CD4-positive, alpha-beta T cell treated with Interleukin-17A for 1 hour (primary cell): ENCODE measurements at regions not wholly inside any gene's neighbourhood (a gene's known extent, or its start where the extent isn't known, plus 50 kb on each side); places are given as distances from the start of the nearest gene placed in this dataset.
"Not testable (repeated sequence)": the region's sequence is repeated elsewhere in the genome, so short reads cannot be mapped to it uniquely, and the experiment has no call there.

Source experiments
- DNase-seq: peaks from one replicate; pipeline ENCODE4 v3.0.0-alpha.2; 2020

GRCh38 chr6:47180633-47181032 is 129.1 kb downstream of the TNFRSF21 start:
- DNase-seq, result no peak

DNA sequence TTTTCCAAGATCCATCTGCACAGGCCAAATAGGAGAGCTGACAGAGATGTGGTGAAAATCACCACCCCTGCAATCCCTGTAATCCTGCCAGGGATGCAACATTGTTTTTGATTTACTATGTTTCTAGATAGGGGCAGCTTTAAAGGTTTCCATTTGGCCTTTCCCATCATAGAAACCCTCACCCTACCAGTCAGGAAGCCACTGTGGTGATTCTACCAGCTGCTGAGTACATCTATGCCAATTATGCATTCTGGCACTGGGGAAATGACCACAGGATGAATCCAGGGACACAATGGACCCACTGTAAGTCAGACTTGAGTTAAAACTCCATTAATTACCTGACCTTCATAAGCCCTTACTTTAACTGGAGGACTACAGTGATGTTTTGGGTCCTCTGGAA is 130.4 kb downstream of the TNFRSF21 start:
- DNase-seq, result no peak

DNA sequence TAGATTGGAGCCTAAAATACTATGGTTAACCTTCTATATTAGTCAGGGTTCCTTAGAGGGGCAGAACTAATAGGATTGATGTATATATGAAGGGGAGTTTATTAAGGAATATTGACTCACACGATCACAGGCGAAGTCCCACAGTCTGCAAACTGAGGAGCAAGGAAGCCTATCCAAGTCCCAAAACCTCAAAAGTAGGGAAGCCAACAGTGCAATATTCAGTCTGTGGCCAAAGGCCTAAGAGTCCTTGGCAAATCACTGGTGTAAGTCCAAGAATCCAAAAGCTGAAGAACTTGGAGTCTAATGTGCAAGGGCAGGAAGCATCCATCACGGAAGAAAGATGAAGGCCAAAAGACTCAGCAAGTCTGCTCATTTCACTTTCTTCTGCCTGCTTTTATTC is 133.5 kb upstream of the ADGRF1 start:
- DNase-seq, result no peak

GRCh38 chr6:47174502-47175023 is 132.4 kb upstream of the ADGRF1 start:
- DNase-seq, result no peak

DNA sequence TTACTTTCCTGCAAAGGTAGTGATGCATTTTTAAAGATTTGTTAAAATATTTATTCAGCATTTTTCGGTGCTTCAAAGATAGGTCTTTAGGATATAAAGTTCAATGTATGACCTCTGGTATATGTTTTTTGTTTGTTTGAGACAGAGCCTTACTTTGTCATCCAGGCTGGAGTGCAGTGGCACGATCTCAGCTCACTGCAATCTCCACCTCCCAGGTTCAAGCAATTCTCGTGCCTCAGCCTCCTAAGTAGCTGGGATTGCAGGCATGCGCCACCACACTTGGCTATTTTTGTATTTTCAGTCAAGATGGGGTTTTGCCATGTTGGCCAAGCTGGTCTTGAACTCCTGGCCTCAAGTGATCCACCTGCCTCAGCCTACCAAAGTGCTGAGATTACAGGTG is 131.9 kb upstream of the ADGRF1 start:
- DNase-seq, result not testable (repeated sequence)

GRCh38 chr6:47173145-47173544 is 131.0 kb upstream of the ADGRF1 start:
- DNase-seq, result not testable (repeated sequence)

DNA sequence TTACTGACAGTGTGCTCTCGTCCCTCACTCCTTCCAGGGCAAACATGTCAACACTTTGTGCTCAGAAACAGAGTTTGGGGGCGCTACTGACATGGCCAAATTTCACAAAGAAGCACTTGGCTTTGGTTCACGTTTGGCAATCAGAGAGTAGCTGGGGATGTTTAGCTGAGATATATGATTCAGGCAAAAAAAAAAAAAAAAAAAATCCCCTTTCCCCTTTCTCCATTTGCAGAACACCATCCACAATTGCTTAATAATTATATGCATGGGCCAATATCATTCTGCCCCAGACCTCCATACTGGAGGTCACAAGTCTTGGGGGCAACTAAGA is 128.4 kb upstream of the ADGRF1 start:
- DNase-seq, result no peak

GRCh38 chr6:47169785-47170616 is 127.9 kb upstream of the ADGRF1 start:
- no peak for DNase-seq

- no peak for DNase-seq
Measured at GRCh38 chr6:47168180-47168579, 126.0 kb upstream of the ADGRF1 start.

DNA sequence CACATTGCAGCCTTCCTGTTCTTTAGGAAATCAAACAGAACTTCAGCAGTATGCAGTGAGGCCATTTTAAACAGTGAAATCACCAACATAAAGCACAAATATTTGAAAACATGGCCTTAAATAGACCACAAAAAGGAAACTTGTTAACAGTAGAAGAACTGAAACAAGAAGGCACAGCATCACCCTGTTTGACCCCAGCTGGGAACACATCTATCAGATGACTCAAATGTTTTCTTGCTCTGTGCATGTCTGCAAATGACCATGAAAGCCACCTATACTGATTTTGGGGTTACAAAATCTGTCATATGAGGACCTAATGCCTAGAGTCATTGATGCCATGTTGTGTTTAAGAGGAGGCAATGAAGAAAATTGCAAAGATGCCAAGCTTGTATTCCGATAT is 123.8 kb upstream of the ADGRF1 start:
- DNase-seq, result no peak

DNA sequence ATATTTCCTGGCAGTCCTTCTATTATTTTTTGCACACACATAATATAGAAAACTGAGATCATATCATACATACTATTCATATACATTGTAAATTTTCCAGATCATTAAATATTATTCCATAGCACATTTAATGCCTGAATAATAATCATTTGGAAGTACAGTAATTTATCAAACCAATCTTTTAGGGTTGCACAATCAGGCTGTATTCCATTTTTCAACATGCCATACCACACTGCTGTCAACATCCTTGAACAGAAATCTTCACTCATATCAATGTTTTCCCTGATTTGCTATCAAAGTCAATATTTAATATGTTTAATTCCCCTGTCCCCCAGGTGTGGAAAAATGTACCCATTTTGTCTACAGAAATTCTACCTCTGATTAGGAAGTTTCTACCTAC is 122.7 kb upstream of the ADGRF1 start:
- no peak for DNase-seq

GRCh38 chr6:47163536-47163935 is 121.4 kb upstream of the ADGRF1 start:
- no peak for DNase-seq

DNA sequence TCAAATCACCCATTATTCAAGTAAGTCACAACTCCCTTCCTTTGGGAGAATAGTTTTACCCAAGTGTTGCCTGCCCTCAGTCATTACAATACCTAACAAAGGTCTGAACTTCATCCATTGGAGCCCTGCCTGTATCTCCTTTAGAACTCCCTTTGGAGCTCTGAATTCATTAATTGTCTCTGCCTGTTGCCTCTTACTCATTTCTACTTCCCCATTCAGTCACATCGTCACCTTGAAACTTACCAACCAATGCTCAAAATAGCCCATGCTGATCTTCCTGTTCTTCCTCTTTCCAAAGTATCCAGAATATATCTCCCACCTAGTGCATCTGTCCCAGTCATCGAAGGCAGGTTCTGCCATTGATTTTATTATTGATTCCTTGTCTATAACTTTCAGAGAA is 120.7 kb upstream of the ADGRF1 start:
- DNase-seq, result no peak

GRCh38 chr6:47162231-47162630 is 120.1 kb upstream of the ADGRF1 start:
- no peak for DNase-seq

GRCh38 chr6:47161176-47161687 is 119.1 kb upstream of the ADGRF1 start:
- no peak for DNase-seq

DNA sequence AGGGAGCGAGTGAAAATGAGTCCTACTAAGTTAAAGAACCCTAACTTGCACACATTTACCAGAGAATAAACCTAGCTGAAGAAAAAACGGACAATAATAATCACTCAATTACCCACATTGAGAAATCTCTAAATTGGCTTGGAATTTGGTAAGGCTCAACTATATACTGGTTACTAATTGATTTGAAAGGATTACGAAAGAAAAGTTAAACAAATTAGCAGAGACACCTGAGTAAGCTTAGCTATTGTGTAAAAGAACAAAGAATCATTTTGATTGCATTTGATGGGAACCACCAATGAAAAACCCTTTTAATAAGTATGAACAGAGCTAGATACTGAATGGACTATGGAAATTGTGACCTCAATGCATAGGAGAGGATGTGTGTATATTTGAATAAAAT is 118.6 kb upstream of the ADGRF1 start:
- no peak for DNase-seq

GRCh38 chr6:47159763-47160162 is 117.6 kb upstream of the ADGRF1 start:
- no peak for DNase-seq

- no peak for DNase-seq
Measured at GRCh38 chr6:47157653-47158219, 115.6 kb upstream of the ADGRF1 start.

GRCh38 chr6:47157063-47157462 is 114.9 kb upstream of the ADGRF1 start:
- no peak for DNase-seq

DNA sequence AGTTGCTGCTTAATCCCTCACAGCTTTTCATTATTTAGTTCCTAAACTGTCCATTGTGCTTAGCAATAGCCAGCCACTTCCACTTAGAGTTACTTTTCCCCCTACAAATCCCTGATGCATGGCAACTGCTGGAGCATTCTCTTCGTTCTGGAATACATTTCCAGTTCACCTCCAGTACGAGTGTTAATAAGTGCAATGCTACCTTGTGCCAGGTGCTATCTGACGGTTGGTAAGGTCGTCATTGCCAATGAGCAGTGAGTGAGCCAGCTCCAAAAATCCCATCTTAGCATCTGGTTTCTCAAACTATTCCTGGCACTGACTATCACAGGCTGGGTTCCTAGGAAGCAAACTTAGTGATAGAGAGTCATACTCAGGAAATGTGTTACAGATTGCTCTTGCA is 114.1 kb upstream of the ADGRF1 start:
- no peak for DNase-seq

DNA sequence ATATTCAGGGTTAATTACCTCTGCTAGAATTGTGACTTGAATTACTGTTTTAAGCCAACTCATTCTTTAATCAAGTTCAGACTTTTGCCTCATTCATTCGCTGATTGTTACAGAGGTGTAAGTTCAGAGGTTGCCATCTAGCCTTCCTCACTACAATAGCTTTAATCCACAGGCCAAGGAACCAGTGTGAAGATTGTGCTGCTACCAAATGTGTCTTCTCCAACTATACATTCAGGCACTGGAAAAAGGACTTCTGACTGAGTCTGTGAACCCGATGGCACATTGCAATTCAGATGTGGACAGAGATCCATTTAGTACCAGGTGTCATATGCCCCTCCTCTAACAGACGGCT is 111.2 kb upstream of the ADGRF1 start:
- DNase-seq, result no peak

DNA sequence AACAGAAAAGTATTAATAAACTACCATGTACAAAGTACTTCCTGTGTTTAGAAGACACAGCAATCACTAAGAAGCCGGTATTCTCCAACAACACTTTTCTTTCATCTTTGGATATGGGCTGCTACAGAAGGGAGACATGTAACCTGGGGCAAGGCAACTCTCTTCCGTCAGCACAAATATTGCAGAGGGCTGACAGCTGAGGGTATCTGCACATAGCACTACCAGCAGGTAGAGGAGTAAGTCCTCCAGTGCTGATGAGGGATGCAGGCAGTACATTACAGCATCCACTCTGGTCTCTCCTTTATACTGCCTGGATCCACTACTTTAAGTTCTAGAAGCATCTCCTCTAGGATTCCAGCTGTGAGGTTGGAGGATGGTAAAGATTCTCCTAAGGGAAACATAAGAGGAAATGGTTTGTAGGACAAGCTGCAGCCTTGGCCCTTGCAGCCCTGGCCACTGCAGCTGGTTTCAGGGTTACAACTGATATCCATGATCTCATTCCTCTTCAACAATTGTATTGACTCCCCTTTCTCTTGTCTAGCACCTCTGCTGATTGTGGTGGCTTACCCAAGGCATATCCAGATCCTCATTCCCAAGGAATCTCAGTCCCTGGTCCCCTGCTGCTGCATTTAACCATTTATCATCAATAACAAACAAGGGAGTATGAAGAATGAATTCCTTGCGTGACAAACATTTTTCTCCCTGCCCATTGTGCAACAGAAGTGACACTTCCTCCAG is 110.7 kb upstream of the ADGRF1 start:
- no peak for DNase-seq

GRCh38 chr6:47151232-47151898 is 109.2 kb upstream of the ADGRF1 start:
- no peak for DNase-seq
